D341Med (cell line): ENCODE measurements at regions not wholly inside any gene's neighbourhood (a gene's known extent, or its start where the extent isn't known, plus 50 kb on each side); places are given as distances from the start of the nearest gene placed in this dataset.
"Not testable (repeated sequence)": the region's sequence is repeated elsewhere in the genome, so short reads cannot be mapped to it uniquely, and the experiment has no call there.

ENCODE experiments used
- DNase-seq: peaks from one replicate; pipeline ENCODE4 v3.0.0; 2012; ENCODE audit warnings: low spot score

DNA sequence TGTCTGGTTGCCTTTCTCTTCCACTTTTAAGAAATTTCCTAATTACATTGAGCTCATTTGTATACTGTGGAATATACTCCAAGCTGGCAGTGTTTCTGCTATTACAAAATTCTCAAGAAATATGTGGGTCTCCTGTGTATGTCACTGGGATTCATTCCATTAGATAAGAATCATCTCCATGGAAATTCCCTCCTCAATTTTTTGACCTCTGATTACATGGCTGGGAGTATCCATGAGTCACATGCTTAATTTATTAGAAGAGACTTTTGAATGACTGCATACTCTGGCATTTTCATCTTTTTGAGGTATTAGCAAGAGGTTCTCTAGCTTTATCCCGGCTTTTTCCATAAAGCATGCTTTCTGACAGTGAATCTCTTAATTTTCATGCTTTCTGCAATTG is 665.5 kb upstream of the CNTNAP5 start:
- DNase-seq, result no peak

DNA sequence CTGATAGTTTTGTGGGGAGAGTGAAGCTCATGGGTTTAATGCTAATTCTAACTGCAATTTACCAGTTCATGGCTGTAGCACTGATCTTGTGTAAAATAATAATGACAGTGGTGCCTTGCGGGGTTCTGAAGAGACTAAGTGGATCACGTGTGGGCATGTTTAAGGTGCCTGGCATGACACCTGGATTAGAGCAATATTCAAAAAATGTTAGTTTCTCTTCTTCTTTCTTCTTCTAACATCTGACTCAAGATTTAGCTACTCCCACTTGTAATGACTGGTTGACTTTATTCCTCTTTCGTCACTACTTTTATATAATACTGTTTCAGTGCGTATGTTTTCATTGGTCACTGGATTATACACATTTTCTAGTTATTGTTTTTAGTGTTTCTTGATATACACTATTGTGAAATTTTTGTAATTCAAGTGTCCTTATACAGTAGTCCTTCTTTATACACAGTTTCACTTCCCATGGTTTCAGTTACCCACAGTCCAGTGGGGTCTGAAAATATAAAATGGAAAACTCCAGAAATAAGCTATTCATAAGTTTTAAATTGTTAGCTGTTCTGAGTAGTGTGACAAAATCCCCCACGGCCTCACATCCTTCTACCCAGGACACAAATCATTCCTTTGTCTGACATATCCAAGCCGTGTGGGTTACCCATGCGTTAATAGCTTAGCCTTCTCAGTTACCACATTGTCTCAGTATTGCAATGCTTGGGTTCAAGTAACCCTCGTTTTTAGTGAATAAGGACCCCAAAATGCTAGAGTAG is 662.2 kb upstream of the CNTNAP5 start:
- DNase-seq, result no peak

DNA sequence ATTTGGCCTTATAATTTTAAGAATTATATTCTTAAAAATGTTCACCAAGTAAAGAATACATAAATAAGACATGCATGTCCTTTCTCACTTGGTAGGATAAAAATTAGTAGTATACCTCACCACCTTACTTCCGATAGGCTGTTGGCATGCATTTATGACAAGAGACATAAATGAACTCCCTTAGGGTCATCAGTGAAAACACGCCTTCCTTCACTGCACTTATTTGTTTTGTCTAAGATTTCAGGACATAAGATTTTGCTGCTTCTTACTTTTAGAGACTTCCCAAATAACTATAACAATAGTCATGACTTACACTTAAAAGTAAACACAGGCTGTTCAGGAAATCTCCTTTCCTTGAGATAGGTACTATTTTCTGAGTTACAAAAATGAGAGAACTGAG is 661.3 kb upstream of the CNTNAP5 start:
- no peak for DNase-seq

DNA sequence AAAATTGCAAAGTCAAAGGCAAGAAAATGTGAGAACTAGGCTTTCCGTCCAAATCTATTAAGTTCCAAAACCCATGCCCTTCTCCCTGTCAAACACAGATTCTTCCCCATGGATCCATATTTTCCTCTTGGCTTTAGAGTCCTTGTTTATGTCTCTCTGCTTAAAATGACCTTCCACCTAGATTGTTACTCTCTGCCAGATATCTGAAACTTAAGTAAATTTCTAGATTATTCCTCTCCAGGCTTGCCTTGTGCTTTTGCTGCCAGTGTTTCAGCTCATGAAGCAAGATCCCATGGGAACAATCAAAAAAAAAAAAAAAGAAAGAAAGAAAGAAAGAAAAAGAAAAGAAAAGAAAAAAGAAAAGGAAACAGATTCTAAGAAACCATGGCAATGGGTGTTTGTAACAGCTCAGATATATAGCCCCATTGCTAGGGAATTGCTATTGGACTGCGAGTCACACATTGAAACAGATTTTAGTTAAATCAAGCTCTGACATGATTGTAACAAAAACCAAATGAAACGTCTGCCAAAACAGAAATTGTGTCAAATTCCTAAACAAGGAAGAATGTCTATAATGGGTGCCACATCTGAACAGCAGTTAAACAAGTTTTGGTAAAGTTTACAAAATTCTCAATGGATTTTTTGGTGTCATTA is 660.7 kb upstream of the CNTNAP5 start:
- no peak for DNase-seq

DNA sequence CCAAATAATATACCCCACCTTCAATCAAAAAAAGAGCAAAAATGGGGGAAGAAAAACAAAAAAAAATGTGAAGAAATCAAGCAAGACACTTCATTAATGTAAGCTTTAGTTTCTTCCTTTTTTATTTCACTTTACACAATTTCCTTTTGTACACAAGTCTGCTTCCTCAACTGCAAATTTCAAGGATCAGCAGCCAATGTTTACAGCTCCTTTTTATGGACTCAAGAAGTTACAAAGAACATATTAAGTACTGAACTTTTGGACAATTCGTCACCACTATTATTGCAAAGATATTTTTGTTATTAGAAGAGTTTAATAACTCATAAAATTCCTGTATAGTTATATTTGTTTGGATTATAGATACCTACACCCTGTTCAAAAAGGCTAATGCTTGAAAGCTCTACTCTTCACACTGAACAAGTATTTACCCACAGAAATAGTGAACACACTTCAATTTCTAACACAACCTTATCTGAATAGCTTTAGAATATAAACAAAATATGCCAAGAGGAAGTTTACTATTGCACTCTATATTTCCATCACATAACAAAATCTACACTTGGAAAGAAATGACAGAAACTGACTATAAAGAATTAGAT is 658.7 kb upstream of the CNTNAP5 start:
- DNase-seq, result no peak

DNA sequence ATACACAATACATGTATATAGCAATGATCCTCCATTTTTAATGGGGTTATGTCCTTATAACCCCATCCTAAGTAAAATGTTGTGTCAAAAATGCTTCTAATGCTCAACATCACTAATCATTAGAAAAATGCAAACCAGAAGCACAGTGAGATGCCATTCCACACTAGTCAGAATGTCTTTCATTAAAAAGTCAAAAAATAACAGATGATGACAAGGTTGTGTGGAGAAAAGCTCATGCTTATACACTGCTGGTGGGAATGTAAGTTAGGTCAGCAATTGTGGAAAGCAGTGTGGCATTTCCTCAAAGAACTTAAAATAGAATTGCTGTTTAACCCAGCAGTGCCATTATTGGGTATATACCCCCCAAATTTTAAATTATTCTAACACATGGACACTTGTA is 654.9 kb upstream of the CNTNAP5 start:
- DNase-seq, result no peak

DNA sequence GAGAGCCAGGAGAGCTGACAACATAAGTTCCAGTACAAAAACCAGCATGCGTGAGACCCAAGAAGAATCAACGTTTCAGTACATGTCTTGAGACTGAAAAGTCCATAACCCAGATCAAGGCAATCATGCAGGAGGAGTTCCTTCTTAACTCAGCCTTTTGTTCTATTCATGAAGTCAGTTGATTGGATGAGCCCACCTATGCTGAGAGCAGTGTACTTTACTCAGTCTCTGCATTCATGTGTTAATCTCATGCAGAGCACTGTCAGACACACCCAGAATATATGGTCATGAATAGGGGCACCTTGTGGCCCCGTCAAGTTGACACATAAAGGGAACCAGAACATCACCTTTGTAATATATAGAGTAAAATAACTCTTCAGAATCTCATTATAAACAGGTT is 653.6 kb upstream of the CNTNAP5 start:
- no peak for DNase-seq

DNA sequence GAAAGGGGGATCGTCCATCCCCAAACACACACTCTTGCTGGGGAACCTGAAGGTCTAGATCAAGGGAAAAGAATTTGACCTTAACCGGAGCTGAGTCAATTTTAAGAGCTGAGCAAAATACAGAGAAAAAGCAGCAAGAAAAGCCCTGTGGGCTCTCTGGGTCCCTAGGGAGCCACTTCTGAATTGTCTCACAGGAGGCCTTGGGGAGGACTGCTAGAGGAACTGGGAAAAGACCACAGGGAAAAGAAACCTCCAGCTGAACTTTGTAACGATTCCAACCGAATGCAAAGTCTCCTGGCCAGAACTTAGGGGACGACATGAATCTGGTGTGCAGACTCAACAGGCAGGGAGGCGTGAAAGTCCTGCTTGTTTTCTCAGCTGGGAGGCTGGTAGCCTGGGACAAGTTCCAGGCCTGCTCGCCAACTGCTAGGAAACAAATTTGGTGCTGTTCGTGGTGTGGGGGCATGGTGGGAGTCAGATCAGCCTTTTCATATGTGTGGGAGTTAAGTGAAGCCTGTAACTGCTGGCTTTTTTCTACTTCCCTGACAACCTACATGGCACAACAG is 644.6 kb upstream of the CNTNAP5 start:
- DNase-seq, result no peak

DNA sequence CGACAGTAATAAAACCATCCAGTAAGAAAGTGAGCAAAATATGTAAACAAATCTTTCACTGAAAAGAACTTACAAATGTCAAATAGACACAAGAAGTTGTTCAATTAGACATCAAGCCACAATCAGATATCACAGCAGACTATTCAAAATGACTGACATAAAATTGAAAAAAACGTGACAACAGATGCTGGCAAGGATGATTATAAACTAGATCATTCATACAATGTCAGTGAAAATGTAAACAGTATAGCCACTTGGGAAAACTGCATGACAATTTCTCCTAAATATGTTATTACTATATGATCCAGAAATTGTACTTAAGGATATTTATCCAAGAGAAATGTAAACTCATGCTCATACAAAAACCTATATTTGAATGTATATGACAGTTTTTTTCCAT is 609.4 kb upstream of the CNTNAP5 start:
- DNase-seq, result no peak

DNA sequence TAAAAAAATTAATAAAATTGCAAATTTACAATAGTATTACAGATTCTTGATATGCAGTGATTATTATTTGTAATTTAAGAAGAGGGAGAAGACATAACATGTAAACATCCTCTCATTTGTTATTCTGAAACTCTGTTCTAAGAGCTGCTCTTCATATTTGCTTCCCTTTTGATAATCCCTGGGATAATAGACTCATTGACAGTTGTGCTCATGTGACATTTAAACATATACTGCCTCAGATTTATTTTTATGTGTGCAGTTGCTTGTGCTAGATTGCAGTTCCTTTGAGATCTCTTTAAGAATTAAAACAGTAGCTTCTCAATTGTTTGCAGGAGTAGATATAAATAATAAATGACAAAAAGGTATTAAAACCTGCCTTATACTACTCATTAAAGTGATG is 605.1 kb upstream of the CNTNAP5 start:
- DNase-seq, result no peak

DNA sequence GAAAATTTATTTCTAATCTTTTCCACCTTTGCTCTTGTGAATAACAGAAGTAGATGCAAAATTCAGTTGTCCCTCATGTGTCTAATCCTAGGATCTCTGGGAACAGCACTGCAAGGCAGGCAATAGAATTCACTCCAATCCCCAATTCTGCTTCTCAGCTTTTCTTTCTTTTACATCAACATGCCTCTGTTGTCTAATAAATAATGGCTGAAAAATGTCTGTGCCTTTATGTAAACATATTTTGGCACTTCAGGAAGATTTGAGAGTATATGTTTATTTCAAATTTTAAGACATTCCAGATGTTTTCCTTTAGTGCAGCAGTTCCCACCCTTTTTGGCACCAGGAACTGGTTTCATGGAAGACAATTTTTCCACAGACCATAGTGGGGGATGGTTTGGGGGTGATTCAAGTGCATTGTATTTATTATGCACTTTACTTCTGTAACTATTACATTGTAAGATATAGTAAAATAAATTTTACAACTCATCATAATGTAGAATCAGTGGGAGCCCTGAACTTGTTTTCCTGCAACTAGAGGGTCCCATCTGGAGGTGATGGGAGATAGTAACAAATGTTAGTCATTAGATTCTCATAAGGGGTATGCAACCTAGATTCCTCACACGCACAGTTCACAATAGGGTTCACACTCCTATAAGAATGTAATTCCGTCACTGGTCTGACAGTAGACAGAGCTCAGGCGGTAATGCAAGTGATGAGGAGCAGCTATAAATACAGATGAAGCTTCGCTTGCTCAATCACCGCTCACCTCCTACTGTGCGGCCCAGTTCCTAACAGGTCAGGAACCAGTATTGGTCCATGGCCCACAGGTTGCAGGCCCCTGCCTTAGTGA is 590.3 kb upstream of the CNTNAP5 start:
- DNase-seq, result no peak

DNA sequence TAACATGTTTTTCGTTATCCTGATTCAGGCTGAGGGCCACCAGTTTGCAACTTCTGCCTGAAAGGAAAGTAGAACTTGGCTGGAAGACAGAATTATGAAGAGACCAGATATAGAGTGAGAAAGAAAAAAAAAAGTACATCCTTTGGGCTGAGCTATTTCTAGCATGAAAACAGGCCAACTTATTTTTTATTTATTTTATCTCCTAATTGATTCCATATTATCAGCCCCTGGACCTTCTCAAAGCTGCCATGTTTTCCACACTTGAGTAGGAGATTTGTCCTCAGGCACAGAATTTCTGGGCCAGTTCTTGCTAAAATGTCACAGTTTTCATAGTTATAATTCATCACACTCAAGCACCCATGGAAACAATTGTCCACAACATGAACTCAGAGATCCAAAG is 586.8 kb upstream of the CNTNAP5 start:
- no peak for DNase-seq

DNA sequence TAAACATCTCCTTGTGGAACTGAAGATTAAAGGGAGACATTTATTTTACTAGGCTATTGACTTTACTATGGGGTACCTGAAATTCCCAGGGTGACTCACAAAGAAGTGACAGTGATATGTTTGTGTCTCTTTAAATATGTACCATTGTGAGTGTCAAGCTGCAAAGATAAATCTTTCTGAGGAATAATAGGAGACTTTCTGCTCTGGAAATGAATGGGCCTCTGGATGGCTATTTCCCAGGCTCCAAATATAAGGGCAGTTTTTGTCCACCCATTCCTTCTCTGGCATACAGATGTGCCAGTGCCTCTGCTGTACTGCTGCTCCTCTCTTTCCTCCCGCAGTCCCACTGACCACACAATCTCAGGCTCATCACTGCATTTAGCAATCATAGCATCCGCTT is 586.4 kb upstream of the CNTNAP5 start:
- DNase-seq, result no peak

DNA sequence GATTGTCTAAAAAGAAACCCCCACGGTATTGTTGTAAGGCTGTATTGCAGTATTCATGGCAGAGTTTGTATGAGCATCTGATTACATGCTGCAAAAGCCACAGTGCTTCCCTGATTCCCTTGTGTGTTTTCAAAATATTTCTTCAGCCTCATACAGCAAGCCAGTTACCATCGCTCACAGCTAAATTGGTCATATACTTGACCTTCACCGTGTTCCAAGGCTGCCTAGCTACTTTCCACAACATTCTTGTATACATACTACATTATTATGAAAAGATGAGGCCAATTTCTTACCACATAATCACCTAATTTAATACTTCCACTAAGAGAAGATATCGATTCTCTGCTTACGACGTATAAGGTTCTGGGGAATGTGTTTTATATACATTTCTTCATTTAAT is 576.3 kb upstream of the CNTNAP5 start:
- DNase-seq, result no peak

DNA sequence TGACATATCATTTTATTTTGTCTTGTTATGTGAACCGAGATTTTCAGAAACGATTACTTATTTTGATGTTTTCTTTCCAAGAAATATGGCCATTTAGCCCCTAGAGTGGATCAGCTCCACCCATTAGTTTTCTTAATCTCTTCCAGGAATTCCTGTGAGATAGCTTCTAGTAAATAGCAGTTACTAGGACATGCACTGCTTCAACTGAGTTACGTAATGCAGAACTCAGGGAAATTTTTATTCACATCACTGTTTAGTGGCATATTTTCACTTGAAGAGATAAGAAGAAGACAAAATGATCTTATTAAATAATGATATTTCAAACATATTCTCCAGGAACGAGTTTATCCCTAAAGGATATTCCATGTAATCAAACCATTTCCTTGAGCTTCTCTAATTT is 573.5 kb upstream of the CNTNAP5 start:
- no peak for DNase-seq

DNA sequence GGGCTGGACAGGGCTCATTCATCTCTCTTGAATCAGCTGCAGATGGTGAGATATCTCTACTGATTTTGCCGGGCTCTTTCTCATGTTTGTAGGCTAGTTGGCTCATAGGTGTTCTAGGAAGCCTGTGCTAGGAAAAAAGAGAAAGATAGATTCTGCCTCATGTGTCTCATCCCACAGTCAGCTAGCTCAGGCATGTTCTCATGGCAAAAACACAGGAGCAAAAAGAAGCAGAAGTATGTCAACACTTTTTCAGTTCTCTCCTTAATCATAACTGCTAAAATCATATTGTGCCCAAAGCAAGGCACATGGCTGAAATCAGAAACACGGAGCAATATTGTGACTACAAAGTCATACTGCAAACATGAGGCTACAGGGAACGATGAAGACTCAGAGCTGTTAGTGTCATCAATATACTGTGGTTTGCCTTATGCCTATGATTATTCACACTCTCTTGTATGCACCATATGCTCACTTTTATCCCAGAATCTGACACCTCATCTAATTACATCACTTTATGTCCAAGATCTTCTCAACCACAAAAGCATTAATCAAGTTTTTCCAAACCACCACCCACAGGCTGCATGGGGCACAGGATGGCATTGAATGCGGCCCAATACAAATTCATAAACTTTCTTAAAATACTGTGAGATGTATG is 571.9 kb upstream of the CNTNAP5 start:
- no peak for DNase-seq

DNA sequence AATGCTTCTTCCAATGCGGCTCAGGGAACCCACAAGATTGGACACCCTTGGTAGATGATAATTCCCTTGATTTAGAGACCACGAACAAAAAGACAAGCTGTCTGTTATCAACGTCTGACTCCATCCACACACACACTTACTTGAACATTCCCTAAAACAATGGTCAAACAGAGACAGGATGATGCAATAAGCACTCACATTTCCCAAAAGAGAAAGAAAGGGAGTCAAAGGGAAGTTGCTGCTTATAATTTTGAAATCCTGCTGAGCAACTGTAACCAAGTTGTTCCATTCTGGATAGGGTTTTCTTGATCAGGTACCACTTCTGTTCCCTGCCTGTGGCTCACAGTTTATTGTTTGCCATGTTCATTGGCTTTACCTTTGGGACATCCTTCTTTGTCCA is 571.3 kb upstream of the CNTNAP5 start:
- DNase-seq, result no peak

DNA sequence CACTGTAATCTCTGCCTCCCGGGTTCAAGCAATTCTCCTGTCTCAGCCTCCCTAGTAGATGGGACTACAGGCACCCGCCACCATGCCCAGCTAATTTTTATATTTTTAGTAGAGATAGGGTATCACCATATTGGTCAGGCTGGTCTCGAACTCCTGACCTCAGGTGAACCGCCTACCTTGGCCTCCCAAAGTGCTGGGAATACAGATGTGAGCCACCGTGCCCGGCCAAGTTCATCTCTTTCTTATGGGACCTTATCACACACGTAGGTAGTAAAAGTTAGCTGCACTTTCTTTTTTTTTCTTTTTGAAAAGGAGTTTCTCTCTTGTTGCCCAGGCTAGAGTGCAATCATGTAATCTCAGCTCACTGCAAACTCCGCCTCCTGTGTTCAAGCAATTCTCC is 569.9 kb upstream of the CNTNAP5 start:
- DNase-seq, result not testable (repeated sequence)

DNA sequence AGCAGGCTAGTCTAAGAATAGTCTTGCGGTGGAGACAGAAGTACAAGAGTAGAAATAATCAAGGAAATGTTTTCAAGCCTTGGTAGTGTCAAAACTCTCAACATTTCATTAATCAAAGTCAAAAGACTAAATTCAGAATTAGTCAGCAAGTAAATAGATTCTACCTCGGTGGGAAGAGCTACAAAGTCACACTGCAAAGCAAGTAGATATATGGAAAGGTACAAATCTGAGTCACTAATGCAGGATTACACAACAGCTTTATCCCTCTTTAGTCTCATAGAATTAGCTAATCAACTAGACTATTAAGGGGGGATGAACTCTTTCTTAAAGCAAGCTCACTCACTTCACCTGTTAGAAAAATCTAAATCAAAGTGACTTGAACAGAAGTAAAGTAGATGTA is 568.7 kb upstream of the CNTNAP5 start:
- no peak for DNase-seq

DNA sequence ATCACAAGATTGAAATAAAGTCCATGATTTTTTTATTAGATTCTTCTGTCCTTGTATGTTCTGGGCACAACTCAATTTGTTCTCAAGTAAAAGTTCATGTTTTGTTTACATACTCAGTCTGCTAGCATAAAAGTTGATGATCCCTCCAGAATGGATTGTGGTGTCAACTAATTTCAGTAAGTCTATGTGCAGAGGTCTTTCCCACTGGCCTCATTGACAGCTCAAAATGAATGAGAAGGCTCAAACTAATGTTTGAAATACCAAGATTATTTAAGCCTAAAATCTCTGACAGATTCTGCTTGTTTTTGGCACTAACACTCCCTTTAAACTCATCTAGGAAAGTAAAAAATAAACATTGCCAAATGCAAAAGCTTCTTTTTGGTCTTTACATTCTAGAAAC is 561.2 kb upstream of the CNTNAP5 start:
- DNase-seq, result no peak

DNA sequence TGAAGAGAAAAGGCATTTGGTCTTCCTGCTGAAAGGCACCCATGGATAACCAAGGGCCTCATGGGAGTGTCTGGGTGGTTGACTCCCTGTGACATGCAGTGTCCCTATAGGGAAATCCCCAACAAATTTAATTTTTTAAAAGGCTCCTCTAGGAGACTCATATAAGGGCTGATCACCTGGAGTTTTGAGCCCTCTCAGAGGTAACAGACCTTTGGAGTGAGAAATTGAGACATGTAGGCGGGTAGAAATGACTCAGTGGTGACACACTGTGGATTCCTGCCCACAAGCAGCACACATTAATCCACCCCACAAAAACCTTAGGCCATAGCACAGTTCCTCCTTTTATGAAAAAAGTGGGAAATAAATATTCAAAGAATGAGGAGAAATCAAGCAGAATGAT is 557.0 kb upstream of the CNTNAP5 start:
- DNase-seq, result no peak

DNA sequence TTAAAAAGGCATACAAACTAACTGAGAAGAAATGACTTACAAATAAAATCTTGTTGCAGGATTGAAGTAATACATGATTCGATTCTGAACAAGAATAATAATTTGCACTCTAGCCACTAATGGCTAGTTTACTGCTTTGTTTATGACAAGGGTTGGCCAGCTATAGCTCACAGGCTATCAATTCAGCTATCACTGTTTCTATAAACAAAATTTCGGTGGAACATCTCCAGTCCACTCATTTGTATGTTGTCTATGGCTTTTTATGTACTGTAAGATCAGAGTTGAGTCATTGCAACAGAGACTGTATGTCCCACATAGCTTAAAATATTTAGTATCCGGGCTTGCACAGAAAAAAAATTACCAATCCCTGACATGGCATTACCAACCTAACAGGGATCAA is 543.7 kb upstream of the CNTNAP5 start:
- DNase-seq, result no peak
